ENCODE measurements at regions not wholly inside any gene's neighbourhood (a gene's known extent, or its start where the extent isn't known, plus 50 kb on each side); places are given as distances from the start of the nearest gene placed in this dataset.

- TF ChIP-seq EZH2 (IDR thresholded peaks at IDR 0.05; ENCODE audit: borderline replicate concordance, insufficient read depth, low read depth, low read length, poor library complexity, severe bottlenecking) (no peak), CTCF (IDR thresholded peaks at IDR 0.05) (no peak)
- H4K20me1 ChIP-seq (ENCODE audit: control insufficient read depth, insufficient read depth, low read length, poor library complexity, severe bottlenecking) = no peaks in the 10 kb centered on the region
- Mint-ChIP-seq H3K4me3 (no peak overlapping the region), H3K27me3 (peaks cover 10% of the 10 kb centered on the region), H3K4me1 (no peaks in the 10 kb centered on the region), H3K9me3 (ENCODE audit: insufficient read depth) (peaks cover 5% of the 10 kb centered on the region), H3K27ac (no peak overlapping the region)
- ChIA-PET POLR2A (no interaction called here), CTCF (no interaction called here)
- H3K4me3 ChIP-seq (ENCODE audit: control extremely low read depth in 1 of 5, extremely low read depth in 1 of 5, insufficient read depth in 1 of 5, low read depth in 2 of 5, low read length in 4 of 5) = no peak overlapping the region
- intact Hi-C loops (cut with micrococcal nuclease) = no loop called here
- H2AFZ ChIP-seq (ENCODE audit: insufficient read depth, low read depth, low read length, poor library complexity, severe bottlenecking) = no peak overlapping the region
- ATAC-seq (ENCODE audit: low read depth) = no peak
- no peaks in the 10 kb centered on the region for H3K79me2 ChIP-seq (ENCODE audit: control insufficient read depth, insufficient read depth, low read length)
- H3K36me3 ChIP-seq (replicated peaks in 1 of 2; ENCODE audit: control extremely low read depth in 1 of 2, control insufficient read depth in 1 of 2, extremely low read depth in 1 of 2, insufficient read depth in 2 of 2, low read length in 1 of 2) = no peaks in the 10 kb centered on the region
- H3K4me1 ChIP-seq (ENCODE audit: control insufficient read depth in 2 of 2, insufficient read depth in 2 of 2, low read length in 2 of 2) = no peaks in the 10 kb centered on the region
- 100% methylated on average over 2 of the region's 2 CpGs for WGBS (ENCODE audit: insufficient coverage)
- no peak overlapping the region for H3K4me2 ChIP-seq (replicated peaks; ENCODE audit: low read depth, low read length, poor library complexity, severe bottlenecking)
- H3K9ac ChIP-seq (ENCODE audit: low read length) = no peak overlapping the region
- no peaks in the 10 kb centered on the region for H3K27me3 ChIP-seq (replicated peaks in 1 of 4; ENCODE audit: control extremely low read depth in 1 of 4, control insufficient read depth in 3 of 4, insufficient read depth in 4 of 4, low read length in 3 of 4)
- DNase-seq = no peak
- H3K27ac ChIP-seq (ENCODE audit: low read length in 2 of 2) = no peak overlapping the region
- peaks cover 0 to 2% (median 0%) of the 10 kb centered on the region in 3 donors for H3K9me3 ChIP-seq (ENCODE audit: control extremely low read depth in 1 of 3, control insufficient read depth in 2 of 3, insufficient read depth in 1 of 3, low read length in 2 of 3)
Measured at GRCh38 chr16:17770104-17770503, 299.3 kb upstream of the XYLT1 start.

- Histone ChIP-seq H3K4me3 (ENCODE audit: control extremely low read depth in 1 of 5, extremely low read depth in 1 of 5, insufficient read depth in 1 of 5, low read depth in 2 of 5, low read length in 4 of 5) (no peak overlapping the region), H4K20me1 (ENCODE audit: control insufficient read depth, insufficient read depth, low read length, poor library complexity, severe bottlenecking) (no peaks in the 10 kb centered on the region), H2AFZ (ENCODE audit: insufficient read depth, low read depth, low read length, poor library complexity, severe bottlenecking) (no peak overlapping the region), H3K9ac (ENCODE audit: low read length) (no peak overlapping the region), H3K4me1 (ENCODE audit: control insufficient read depth in 2 of 2, insufficient read depth in 2 of 2, low read length in 2 of 2) (no peaks in the 10 kb centered on the region), H3K27ac (ENCODE audit: low read length in 2 of 2) (no peak overlapping the region), H3K4me2 (replicated peaks; ENCODE audit: low read depth, low read length, poor library complexity, severe bottlenecking) (no peak overlapping the region), H3K79me2 (ENCODE audit: control insufficient read depth, insufficient read depth, low read length) (no peaks in the 10 kb centered on the region), H3K36me3 (replicated peaks in 1 of 2; ENCODE audit: control extremely low read depth in 1 of 2, control insufficient read depth in 1 of 2, extremely low read depth in 1 of 2, insufficient read depth in 2 of 2, low read length in 1 of 2) (no peaks in the 10 kb centered on the region), H3K27me3 (replicated peaks in 1 of 4; ENCODE audit: control extremely low read depth in 1 of 4, control insufficient read depth in 3 of 4, insufficient read depth in 4 of 4, low read length in 3 of 4) (no peaks in the 10 kb centered on the region), H3K9me3 (ENCODE audit: control extremely low read depth in 1 of 3, control insufficient read depth in 2 of 3, insufficient read depth in 1 of 3, low read length in 2 of 3) (peaks cover 0 to 2% (median 0%) of the 10 kb centered on the region in 3 donors)
- no peak overlapping the region for H3K4me3 Mint-ChIP-seq
- CTCF ChIA-PET = no interaction called here
- ATAC-seq (ENCODE audit: low read depth) = no peak
- intact Hi-C loops (cut with micrococcal nuclease) = no loop called here
- WGBS (ENCODE audit: insufficient coverage) = no CpG with 5 or more reads among the region's 1 CpG
- peaks cover 5% of the 10 kb centered on the region for H3K9me3 Mint-ChIP-seq (ENCODE audit: insufficient read depth)
- H3K4me1 Mint-ChIP-seq = no peaks in the 10 kb centered on the region
- H3K27ac Mint-ChIP-seq = no peak overlapping the region
- POLR2A ChIA-PET = no interaction called here
- peaks cover 7% of the 10 kb centered on the region for H3K27me3 Mint-ChIP-seq
- no peak for DNase-seq
- TF ChIP-seq EZH2 (IDR thresholded peaks at IDR 0.05; ENCODE audit: borderline replicate concordance, insufficient read depth, low read depth, low read length, poor library complexity, severe bottlenecking) (no peak), CTCF (IDR thresholded peaks at IDR 0.05) (no peak)
Measured at GRCh38 chr16:17769065-17769464, 298.3 kb upstream of the XYLT1 start.

Measured in B cell (primary cell).